H1 (cell line): ENCODE measurements at regions not wholly inside any gene's neighbourhood (a gene's known extent, or its start where the extent isn't known, plus 50 kb on each side); places are given as distances from the start of the nearest gene placed in this dataset.

ENCODE experiments used
- BRCA1 ChIP-seq: IDR thresholded peaks from 2 replicates; pipeline ENCODE4 v1.6.1; 2012; ENCODE audit warnings: low read depth, low read length, improper control_type of control experiment
- EGR1 ChIP-seq: IDR thresholded peaks from 2 replicates; pipeline ENCODE4 v1.6.1; 2011; ENCODE audit warnings: low read depth, low read length, borderline replicate concordance
- EZH2 ChIP-seq: fragments of 200-600 bp; sonication (generic); IDR thresholded peaks from 2 replicates; pipeline ENCODE4 v1.7.1; 2012; ENCODE audit warnings: low read depth, mild to moderate bottlenecking, moderate library complexity, low read length, inconsistent platforms; ENCODE audit not compliant: severe bottlenecking
- NRF1 ChIP-seq: IDR thresholded peaks from 2 replicates; pipeline ENCODE4 v1.6.1; 2011; ENCODE audit warnings: mild to moderate bottlenecking, low read depth, low read length, improper control_type of control experiment
- POLR2AphosphoS5 ChIP-seq: IDR thresholded peaks from 2 replicates; pipeline ENCODE4 v1.6.1; 2011; ENCODE audit warnings: low read depth, low read length
- RAD21 ChIP-seq, 2 experiments: IDR thresholded peaks in 1 of 2; conservative IDR thresholded peaks in 1 of 2; 2 replicates each; pipeline ENCODE4 v1.6.1; 2011; ENCODE audit warnings: low read depth in 2 of 2, low read length in 2 of 2, improper control_type of control experiment in 1 of 2, inconsistent platforms in 1 of 2, mild to moderate bottlenecking in 1 of 2, moderate library complexity in 1 of 2
- SAP30 ChIP-seq: fragments of 300-600 bp; sonication (generic); IDR thresholded peaks from 2 replicates; pipeline ENCODE4 v1.7.1; 2012; ENCODE audit warnings: low read length, moderate library complexity, mild to moderate bottlenecking, inconsistent platforms; ENCODE audit not compliant: insufficient read depth, insufficient replicate concordance
- SP1 ChIP-seq: IDR thresholded peaks from 2 replicates; pipeline ENCODE4 v1.6.1; 2011; ENCODE audit warnings: low read depth, low read length
- SRF ChIP-seq: IDR thresholded peaks from 2 replicates; pipeline ENCODE4 v1.6.1; 2011; ENCODE audit warnings: mild to moderate bottlenecking, low read depth, low read length, moderate library complexity
- USF2 ChIP-seq: IDR thresholded peaks from 2 replicates; pipeline ENCODE4 v1.6.1; 2011; ENCODE audit warnings: low read length, improper control_type of control experiment
- TF ChIP-seq, protein P1 (sequence below), 3 experiments: IDR thresholded peaks; 1 replicate in 2 of 3; 2 replicates in 1 of 3; pipeline versions ENCODE4 v1.5.1 to v1.6.1; 2011; ENCODE audit warnings: low read length in 3 of 3, mild to moderate bottlenecking in 3 of 3, inconsistent platforms in 2 of 3, low read depth in 1 of 3, moderate library complexity in 1 of 3; ENCODE audit not compliant: insufficient read depth in 1 of 3; ENCODE audit errors: control extremely low read depth in 1 of 3

DNA sequence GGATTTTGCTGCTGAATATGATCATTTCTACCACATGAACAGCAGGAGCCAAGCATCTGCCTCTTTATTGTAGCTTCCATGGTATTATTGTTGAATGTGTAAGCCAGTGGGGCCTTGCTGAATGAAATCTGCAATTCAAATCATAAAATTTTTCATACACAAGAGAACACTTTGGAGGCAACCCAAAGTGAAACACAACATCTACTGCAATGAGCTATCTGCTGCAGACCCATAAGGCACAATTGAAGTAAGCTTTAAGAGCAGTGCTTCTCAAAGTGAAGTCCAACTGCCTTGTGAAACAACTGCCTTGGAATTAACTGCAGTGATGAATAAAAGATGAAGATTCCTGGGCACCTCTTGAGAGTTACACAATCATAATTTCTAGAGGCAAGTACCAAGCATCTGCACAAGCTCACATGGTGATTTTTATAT is 626.3 kb upstream of the INTU start:
- TF ChIP-seq EZH2 (no peak), SAP30 (no peak), POLR2AphosphoS5 (no peak), EGR1 (no peak), USF2 (no peak), BRCA1 (no peak), SRF (no peak), SP1 (no peak), RAD21 (IDR thresholded peaks at IDR 0.05 in 1 of 2, conservative IDR thresholded peaks at IDR 0.05 in 1 of 2; ENCODE audit: low read depth in 2 of 2, low read length in 2 of 2) (no peak), NRF1 (no peak)
- TF ChIP-seq, protein P1, sequence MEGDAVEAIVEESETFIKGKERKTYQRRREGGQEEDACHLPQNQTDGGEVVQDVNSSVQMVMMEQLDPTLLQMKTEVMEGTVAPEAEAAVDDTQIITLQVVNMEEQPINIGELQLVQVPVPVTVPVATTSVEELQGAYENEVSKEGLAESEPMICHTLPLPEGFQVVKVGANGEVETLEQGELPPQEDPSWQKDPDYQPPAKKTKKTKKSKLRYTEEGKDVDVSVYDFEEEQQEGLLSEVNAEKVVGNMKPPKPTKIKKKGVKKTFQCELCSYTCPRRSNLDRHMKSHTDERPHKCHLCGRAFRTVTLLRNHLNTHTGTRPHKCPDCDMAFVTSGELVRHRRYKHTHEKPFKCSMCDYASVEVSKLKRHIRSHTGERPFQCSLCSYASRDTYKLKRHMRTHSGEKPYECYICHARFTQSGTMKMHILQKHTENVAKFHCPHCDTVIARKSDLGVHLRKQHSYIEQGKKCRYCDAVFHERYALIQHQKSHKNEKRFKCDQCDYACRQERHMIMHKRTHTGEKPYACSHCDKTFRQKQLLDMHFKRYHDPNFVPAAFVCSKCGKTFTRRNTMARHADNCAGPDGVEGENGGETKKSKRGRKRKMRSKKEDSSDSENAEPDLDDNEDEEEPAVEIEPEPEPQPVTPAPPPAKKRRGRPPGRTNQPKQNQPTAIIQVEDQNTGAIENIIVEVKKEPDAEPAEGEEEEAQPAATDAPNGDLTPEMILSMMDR (IDR thresholded peaks at IDR 0.05; ENCODE audit: control extremely low read depth in 1 of 3, insufficient read depth in 1 of 3, low read depth in 1 of 3, low read length in 3 of 3) = no peak
